Duodenal mucosa (tissue), 2 donors: ENCODE measurements at regions not wholly inside any gene's neighbourhood (a gene's known extent, or its start where the extent isn't known, plus 50 kb on each side); places are given as distances from the start of the nearest gene placed in this dataset.
"Not testable (repeated sequence)": the region's sequence is repeated elsewhere in the genome, so short reads cannot be mapped to it uniquely, and the experiment has no call there.

Source experiments
- H3K27ac ChIP-seq: one replicate; pipeline ENCODE4 v1.7.0; 2013; ENCODE audit warnings: low read depth, low read length
- H3K27me3 ChIP-seq, 2 donors: one replicate each; pipeline ENCODE4 v1.7.0; 2013; ENCODE audit warnings: low read length in 2 of 2, control low read depth in 1 of 2; ENCODE audit not compliant: insufficient read depth in 2 of 2, control insufficient read depth in 1 of 2
- H3K36me3 ChIP-seq, 2 donors: one replicate each; pipeline ENCODE4 v1.7.0; 2013; ENCODE audit warnings: low read length in 2 of 2, control low read depth in 1 of 2; ENCODE audit not compliant: insufficient read depth in 2 of 2, control insufficient read depth in 1 of 2
- H3K4me1 ChIP-seq, 2 donors: one replicate each; pipeline ENCODE4 v1.7.0; 2013; ENCODE audit warnings: low read length in 2 of 2, control low read depth in 1 of 2; ENCODE audit not compliant: insufficient read depth in 2 of 2, control insufficient read depth in 1 of 2
- H3K4me3 ChIP-seq, 2 donors: one replicate each; pipeline ENCODE4 v1.7.0; 2013; ENCODE audit warnings: low read length in 2 of 2, low read depth in 1 of 2
- H3K9ac ChIP-seq, 2 donors: one replicate each; pipeline ENCODE4 v1.7.0; 2013; ENCODE audit warnings: low read length in 2 of 2, low read depth in 1 of 2
- H3K9me3 ChIP-seq, 2 donors: one replicate each; pipeline ENCODE4 v1.7.0; 2013; ENCODE audit warnings: low read length in 2 of 2, control low read depth in 1 of 2; ENCODE audit not compliant: control insufficient read depth in 1 of 2

GRCh38 chr5:93236807-93237421 is 344.1 kb downstream of the NR2F1-AS1 start:
- H3K27ac ChIP-seq = no peak overlapping the region
- no peak overlapping the region for H3K4me3 ChIP-seq
- no peaks in the 10 kb centered on the region for H3K27me3 ChIP-seq
- H3K9ac ChIP-seq = no peak overlapping the region
- no peaks in the 10 kb centered on the region for H3K9me3 ChIP-seq
- no peaks in the 10 kb centered on the region for H3K4me1 ChIP-seq
- H3K36me3 ChIP-seq = no peaks in the 10 kb centered on the region

- Histone ChIP-seq H3K27ac (no peak overlapping the region), H3K9ac (no peak overlapping the region), H3K9me3 (no peaks in the 10 kb centered on the region), H3K4me3 (no peak overlapping the region), H3K36me3 (no peaks in the 10 kb centered on the region), H3K27me3 (no peaks in the 10 kb centered on the region), H3K4me1 (no peaks in the 10 kb centered on the region)
Measured at GRCh38 chr5:93235761-93236160, 345.3 kb downstream of the NR2F1-AS1 start.

DNA sequence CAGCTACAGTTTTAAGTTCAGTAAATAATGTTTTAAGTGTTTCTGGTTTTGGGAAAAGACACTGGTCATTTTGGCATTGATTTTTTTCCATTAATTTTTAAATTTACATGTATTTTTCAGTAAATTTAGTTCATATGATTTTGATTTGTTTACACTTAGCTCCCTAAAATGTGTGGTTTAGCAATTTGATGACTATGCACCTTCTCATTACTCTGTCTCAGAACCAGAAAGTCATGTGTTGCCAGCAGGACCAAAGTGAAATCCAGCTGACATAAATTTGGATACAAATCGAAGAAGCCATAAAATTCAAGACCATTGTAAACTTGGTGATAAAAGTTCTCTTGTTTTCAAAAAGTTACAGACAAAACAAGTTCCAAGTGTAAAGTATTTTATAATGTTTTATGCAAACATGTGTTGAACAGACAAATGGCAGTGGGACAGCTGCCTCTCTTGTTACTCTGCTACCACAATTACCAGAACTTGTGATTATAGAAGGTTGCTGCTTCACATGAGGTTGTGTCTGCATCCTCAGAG is 354.8 kb downstream of the NR2F1-AS1 start:
- no peaks in the 10 kb centered on the region for H3K4me1 ChIP-seq
- no peaks in the 10 kb centered on the region for H3K36me3 ChIP-seq
- H3K27me3 ChIP-seq = no peaks in the 10 kb centered on the region
- no peak overlapping the region for H3K9ac ChIP-seq
- H3K4me3 ChIP-seq = no peak overlapping the region
- no peaks in the 10 kb centered on the region for H3K9me3 ChIP-seq
- no peak overlapping the region for H3K27ac ChIP-seq

GRCh38 chr5:93225748-93226147 is 355.3 kb downstream of the NR2F1-AS1 start:
- no peak overlapping the region for H3K9ac ChIP-seq
- no peaks in the 10 kb centered on the region for H3K9me3 ChIP-seq
- no peaks in the 10 kb centered on the region for H3K4me1 ChIP-seq
- no peak overlapping the region for H3K4me3 ChIP-seq
- H3K27ac ChIP-seq = no peak overlapping the region
- no peaks in the 10 kb centered on the region for H3K36me3 ChIP-seq
- no peaks in the 10 kb centered on the region for H3K27me3 ChIP-seq

GRCh38 chr5:93224624-93225023 is 356.4 kb downstream of the NR2F1-AS1 start:
- Histone ChIP-seq H3K4me3 (no peak overlapping the region), H3K27ac (no peak overlapping the region), H3K27me3 (no peaks in the 10 kb centered on the region), H3K9ac (no peak overlapping the region), H3K4me1 (no peaks in the 10 kb centered on the region), H3K36me3 (no peaks in the 10 kb centered on the region), H3K9me3 (no peaks in the 10 kb centered on the region)

DNA sequence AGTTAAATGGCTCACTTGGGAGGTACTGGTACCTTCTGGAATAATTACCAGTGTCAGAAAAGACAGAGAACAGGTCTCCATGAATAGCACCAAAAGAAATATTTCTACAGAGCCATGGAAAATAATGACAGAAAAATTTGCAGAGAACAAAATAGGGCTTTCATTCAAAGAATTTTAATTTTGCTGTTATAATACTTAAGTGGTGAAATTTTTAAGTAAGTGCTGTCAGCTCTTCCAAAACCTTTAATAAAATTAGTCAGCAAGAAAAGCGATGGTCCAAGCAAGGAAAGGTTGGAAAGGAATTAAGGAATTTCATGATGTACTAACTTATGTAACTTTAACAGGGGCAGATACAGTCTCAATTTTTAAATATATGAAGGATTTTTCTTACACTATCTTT is 359.2 kb downstream of the NR2F1-AS1 start:
- H3K4me1 ChIP-seq = no peaks in the 10 kb centered on the region
- no peak overlapping the region for H3K27ac ChIP-seq
- no peak overlapping the region for H3K4me3 ChIP-seq
- no peaks in the 10 kb centered on the region for H3K27me3 ChIP-seq
- no peaks in the 10 kb centered on the region for H3K9me3 ChIP-seq
- H3K9ac ChIP-seq = no peak overlapping the region
- H3K36me3 ChIP-seq = no peaks in the 10 kb centered on the region

DNA sequence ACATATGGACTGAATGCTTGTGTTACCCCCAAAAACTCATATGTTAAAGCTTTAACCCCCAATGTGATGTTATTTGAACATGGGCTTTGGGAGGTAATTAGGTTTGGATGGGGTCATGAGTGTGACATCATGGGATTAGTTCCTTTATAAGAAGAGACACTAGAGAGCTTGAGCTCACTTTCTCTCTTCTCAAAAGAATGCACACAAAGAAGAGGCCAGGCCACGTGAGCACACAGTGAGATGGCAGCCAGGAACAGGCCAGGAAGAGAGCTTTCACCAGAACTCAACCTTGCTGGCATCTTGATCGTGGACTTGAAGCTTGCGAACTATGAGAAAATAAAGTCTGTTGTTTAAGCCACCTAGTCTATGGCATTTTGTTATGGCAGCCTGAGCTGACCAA is 360.6 kb downstream of the NR2F1-AS1 start:
- no peaks in the 10 kb centered on the region for H3K9me3 ChIP-seq
- no peaks in the 10 kb centered on the region for H3K4me1 ChIP-seq
- no peaks in the 10 kb centered on the region for H3K27me3 ChIP-seq
- no peak overlapping the region for H3K27ac ChIP-seq
- H3K9ac ChIP-seq = no peak overlapping the region
- no peaks in the 10 kb centered on the region for H3K36me3 ChIP-seq
- H3K4me3 ChIP-seq = no peak overlapping the region

- H3K27ac ChIP-seq = no peak overlapping the region
Measured at GRCh38 chr5:93219641-93220145, 361.3 kb downstream of the NR2F1-AS1 start.

GRCh38 chr5:93213111-93213794 is 367.8 kb downstream of the NR2F1-AS1 start:
- not testable (repeated sequence) for H3K27me3 ChIP-seq, H3K36me3 ChIP-seq, H3K4me1 ChIP-seq, H3K9ac ChIP-seq, H3K9me3 ChIP-seq, H3K27ac ChIP-seq, H3K4me3 ChIP-seq

More at GRCh38 chr5:93219641-93220145, 361.3 kb downstream of the NR2F1-AS1 start:
- Histone ChIP-seq H3K9me3 (no peaks in the 10 kb centered on the region), H3K4me1 (no peaks in the 10 kb centered on the region), H3K4me3 (no peak overlapping the region), H3K36me3 (no peaks in the 10 kb centered on the region), H3K27me3 (no peaks in the 10 kb centered on the region), H3K9ac (no peak overlapping the region)

DNA sequence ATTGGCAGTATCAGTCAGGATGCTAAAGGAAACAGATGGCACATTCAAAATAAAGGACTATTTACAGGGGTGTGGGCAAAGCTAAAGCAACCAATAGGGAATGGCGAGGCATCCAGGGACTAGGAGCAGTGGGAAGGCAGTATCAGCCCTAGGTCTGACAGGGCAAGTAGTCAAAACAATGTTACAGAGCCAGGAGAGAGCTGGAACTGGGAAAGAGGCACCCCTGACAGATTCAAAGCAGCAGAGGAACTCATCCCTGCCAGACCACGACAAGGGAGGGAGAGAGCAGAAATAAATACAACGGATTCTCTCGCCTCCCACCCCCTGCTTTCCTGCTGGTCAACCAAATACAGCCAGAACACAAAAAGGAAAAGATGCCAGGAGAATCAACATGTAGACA is 371.5 kb downstream of the NR2F1-AS1 start:
- no peak overlapping the region for H3K9ac ChIP-seq
- no peak overlapping the region for H3K27ac ChIP-seq
- no peaks in the 10 kb centered on the region for H3K27me3 ChIP-seq

More for the DNA sequence above, 371.5 kb downstream of the NR2F1-AS1 start:
- peaks cover 0 to 2% of the 10 kb centered on the region in 2 donors for H3K4me1 ChIP-seq
- H3K36me3 ChIP-seq = no peaks in the 10 kb centered on the region
- H3K4me3 ChIP-seq = no peak overlapping the region
- no peaks in the 10 kb centered on the region for H3K9me3 ChIP-seq
